ENCODE measurements at regions not wholly inside any gene's neighbourhood (a gene's known extent, or its start where the extent isn't known, plus 50 kb on each side); places are given as distances from the start of the nearest gene placed in this dataset.

DNA sequence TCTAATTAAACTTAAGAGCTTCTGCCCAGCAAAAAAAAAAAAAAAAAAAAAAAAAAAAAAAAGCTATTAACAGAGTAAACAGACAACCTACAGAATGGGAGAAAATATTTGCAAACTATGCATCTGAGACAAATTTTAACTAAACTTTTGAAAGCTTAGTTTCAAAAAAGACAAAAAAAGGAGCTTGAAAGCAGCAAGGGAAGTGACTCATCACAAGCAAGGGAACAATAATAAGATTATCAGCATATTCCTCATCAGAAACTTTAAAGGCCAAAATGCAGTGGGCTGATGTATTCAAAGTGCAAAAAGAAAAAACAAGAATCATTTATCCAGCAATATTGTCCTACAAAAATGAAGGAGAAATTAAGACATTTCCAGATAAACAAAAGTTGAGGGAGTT is 158.6 kb downstream of the RNF144B start:
- TF ChIP-seq, protein P1, sequence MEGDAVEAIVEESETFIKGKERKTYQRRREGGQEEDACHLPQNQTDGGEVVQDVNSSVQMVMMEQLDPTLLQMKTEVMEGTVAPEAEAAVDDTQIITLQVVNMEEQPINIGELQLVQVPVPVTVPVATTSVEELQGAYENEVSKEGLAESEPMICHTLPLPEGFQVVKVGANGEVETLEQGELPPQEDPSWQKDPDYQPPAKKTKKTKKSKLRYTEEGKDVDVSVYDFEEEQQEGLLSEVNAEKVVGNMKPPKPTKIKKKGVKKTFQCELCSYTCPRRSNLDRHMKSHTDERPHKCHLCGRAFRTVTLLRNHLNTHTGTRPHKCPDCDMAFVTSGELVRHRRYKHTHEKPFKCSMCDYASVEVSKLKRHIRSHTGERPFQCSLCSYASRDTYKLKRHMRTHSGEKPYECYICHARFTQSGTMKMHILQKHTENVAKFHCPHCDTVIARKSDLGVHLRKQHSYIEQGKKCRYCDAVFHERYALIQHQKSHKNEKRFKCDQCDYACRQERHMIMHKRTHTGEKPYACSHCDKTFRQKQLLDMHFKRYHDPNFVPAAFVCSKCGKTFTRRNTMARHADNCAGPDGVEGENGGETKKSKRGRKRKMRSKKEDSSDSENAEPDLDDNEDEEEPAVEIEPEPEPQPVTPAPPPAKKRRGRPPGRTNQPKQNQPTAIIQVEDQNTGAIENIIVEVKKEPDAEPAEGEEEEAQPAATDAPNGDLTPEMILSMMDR (IDR thresholded peaks at IDR 0.05) = no peak
- no peak for TF ChIP-seq POLR2AphosphoS5 (IDR thresholded peaks at IDR 0.05)
- no peak for TF ChIP-seq EP300 (IDR thresholded peaks at IDR 0.05)
- no peak for TF ChIP-seq POLR2A (IDR thresholded peaks at IDR 0.05)

Measured in sigmoid colon (tissue), 4 donors.